Kidney (tissue), 13 donors: ENCODE measurements at regions not wholly inside any gene's neighbourhood (a gene's known extent, or its start where the extent isn't known, plus 50 kb on each side); places are given as distances from the start of the nearest gene placed in this dataset.

Experiments used
- DNase-seq, 5 donors: peaks; one replicate each; pipeline ENCODE4 v3.0.0-alpha.2; 2013 to 2020
- FAIRE-seq: peaks from 2 replicates; lab custom pipeline; 2012; peaks lifted over from hg19 to GRCh38; lab: Jason Lieb, UNC
- H3K27ac ChIP-seq, 2 donors: one replicate each; pipeline ENCODE4 v1.7.0; 2013; ENCODE audit warnings: low read depth in 2 of 2, low read length in 2 of 2, inconsistent platforms in 1 of 2
- H3K27me3 ChIP-seq: one replicate; pipeline ENCODE4 v1.7.1; 2013; ENCODE audit warnings: low read length, inconsistent platforms; ENCODE audit not compliant: control insufficient read depth, insufficient read depth
- H3K36me3 ChIP-seq, 3 donors: one replicate each; pipeline versions ENCODE4 v1.7.0 to v1.7.1; 2013; ENCODE audit warnings: low read length in 3 of 3, control low read depth in 1 of 3, inconsistent platforms in 1 of 3; ENCODE audit not compliant: insufficient read depth in 3 of 3, control insufficient read depth in 2 of 3
- H3K4me1 ChIP-seq, 3 donors: one replicate each; pipeline versions ENCODE4 v1.7.0 to v1.7.1; 2013; ENCODE audit warnings: low read length in 3 of 3, inconsistent platforms in 1 of 3, low read depth in 1 of 3; ENCODE audit not compliant: control insufficient read depth in 2 of 3, insufficient read depth in 2 of 3
- H3K4me3 ChIP-seq, 3 donors: one replicate each; pipeline versions ENCODE4 v1.7.0 to v1.8.1; 2013; ENCODE audit warnings: low read length in 3 of 3, control low read depth in 1 of 3, inconsistent platforms in 1 of 3
- H3K9ac ChIP-seq, 3 donors: one replicate each; pipeline versions ENCODE4 v1.7.0 to v1.7.1; 2013; ENCODE audit warnings: low read length in 3 of 3, control low read depth in 1 of 3, inconsistent platforms in 1 of 3
- H3K9me3 ChIP-seq, 3 donors: one replicate each; pipeline versions ENCODE4 v1.7.0 to v1.7.1; 2013; ENCODE audit warnings: low read length in 3 of 3, control low read depth in 1 of 3, inconsistent platforms in 1 of 3; ENCODE audit not compliant: control insufficient read depth in 2 of 3, insufficient read depth in 1 of 3
- intact Hi-C: fragments of 100-400 bp; cut with DNase I; formaldehyde crosslinking; loops from one replicate; pipeline ENCODE4 v1.11.1; 2022
- TF ChIP-seq, protein P1 (sequence below): IDR thresholded peaks from 3 replicates; pipeline ENCODE4 v1.5.1; 2012; ENCODE audit warnings: mild to moderate bottlenecking, moderate library complexity, borderline replicate concordance; ENCODE audit not compliant: insufficient read depth; ENCODE audit errors: extremely low read depth
- donor health status: control.
- donor health status: control.
- donor health status: control.
- donor health status: control.
- donor health status: control.
- donor health status: DM: yes; HTN: yes; CAD: no.
- donor health status: Normal renal cell carcinoma (clear cell type).

DNA sequence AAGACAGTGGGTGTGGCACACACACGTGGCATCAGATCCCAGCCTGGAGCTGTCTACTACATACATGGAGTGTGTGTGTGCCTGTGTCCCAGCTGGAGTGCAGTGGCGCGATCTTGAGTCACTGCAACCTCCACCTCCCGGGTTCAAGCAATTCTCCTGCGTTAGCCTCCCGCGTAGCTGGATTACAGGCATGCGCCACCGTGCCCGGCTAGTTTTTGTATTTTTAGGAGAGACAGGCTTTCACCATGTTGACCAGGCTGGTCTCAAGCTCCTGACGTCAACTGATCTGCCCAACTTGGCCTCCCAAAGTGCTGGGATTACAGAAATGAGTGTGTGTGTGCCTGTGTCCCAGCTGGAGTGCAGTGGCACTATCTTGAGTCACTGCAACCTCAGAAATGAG lies 108.8 kb downstream of the IL12A start:
- Histone ChIP-seq H3K9me3 (no peaks in the 10 kb centered on the region), H3K27ac (no peak overlapping the region), H3K36me3 (no peaks in the 10 kb centered on the region), H3K4me3 (no peak overlapping the region), H3K9ac (no peak overlapping the region), H3K4me1 (no peaks in the 10 kb centered on the region), H3K27me3 (no peaks in the 10 kb centered on the region)
- DNase-seq (no peak), FAIRE-seq (no peak)
- intact Hi-C loops: no loop called here
- TF ChIP-seq, protein P1, sequence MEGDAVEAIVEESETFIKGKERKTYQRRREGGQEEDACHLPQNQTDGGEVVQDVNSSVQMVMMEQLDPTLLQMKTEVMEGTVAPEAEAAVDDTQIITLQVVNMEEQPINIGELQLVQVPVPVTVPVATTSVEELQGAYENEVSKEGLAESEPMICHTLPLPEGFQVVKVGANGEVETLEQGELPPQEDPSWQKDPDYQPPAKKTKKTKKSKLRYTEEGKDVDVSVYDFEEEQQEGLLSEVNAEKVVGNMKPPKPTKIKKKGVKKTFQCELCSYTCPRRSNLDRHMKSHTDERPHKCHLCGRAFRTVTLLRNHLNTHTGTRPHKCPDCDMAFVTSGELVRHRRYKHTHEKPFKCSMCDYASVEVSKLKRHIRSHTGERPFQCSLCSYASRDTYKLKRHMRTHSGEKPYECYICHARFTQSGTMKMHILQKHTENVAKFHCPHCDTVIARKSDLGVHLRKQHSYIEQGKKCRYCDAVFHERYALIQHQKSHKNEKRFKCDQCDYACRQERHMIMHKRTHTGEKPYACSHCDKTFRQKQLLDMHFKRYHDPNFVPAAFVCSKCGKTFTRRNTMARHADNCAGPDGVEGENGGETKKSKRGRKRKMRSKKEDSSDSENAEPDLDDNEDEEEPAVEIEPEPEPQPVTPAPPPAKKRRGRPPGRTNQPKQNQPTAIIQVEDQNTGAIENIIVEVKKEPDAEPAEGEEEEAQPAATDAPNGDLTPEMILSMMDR: no peak

DNA sequence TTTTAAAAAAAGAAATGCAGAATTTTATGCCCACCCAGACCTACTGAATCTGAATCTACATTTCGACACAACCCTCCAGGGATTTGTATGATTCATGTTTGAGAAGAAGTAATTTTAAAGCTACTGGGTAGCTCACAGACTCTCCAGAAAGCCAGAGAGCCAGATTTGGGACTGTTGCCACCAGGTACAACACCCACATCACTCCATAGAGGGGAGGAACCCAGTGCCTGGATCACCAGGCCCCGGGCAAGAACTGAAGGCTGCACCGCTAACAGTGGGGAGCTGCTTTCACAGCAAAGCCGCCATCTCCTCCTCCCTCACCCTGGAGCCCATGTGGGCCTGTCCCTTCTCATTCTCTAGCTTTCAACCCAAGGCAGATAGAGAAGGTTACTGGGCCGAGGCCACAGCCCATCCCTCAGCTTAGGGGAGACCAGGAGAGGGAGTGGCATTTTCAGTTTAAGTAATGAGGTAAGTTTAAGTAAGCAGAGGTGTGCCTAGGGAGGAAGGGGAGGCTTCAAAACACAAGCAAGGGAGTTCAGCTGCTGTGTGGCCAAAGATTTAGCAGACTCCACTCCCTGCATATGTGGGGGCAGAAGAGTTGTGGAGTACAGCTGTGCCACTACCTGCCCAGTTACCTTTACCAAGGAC lies 109.8 kb downstream of the IL12A start:
- TF ChIP-seq, protein P1: no peak
- FAIRE-seq: no peak
- Histone ChIP-seq H3K27me3 (no peaks in the 10 kb centered on the region), H3K27ac (no peak overlapping the region), H3K9me3 (no peaks in the 10 kb centered on the region), H3K9ac (no peak overlapping the region), H3K4me1 (no peaks in the 10 kb centered on the region), H3K4me3 (no peak overlapping the region), H3K36me3 (no peaks in the 10 kb centered on the region)
- intact Hi-C loops: no loop called here
- no peak for DNase-seq

DNA sequence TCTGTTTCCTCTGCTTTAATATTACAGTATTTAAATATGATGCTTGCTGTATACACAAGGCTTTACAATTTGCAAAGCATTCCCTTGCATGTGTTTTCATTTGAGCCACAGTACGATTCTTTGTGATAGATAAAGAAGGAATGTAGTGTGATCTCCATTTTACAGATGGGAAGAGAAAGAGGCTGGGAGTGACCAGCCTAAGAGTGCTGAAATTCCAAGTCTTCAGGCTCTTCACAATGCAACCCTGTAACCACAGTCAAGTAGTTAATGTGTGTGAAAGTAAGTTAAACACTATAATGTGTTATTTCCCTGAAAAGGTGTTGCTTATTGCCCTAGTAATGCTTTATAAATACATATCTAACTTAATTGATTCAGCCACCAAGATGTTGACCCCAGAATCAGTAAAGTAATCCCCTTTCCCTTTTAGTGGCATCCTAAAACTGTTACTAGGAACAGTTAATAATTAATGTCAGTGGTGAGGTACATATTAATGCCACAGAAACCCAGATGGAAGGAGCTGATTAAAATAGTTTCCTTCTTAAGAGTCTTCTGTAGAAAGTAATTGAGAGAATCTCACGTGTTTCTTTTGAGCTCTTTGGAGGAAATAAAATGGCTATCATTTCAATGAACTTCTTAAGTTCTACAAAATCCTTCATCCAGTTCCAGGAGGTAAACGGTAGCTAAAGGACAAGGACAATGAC lies 110.4 kb downstream of the IL12A start:
- no peaks in the 10 kb centered on the region for H3K4me1 ChIP-seq
- TF ChIP-seq, protein P1: no peak
- no peak overlapping the region for H3K27ac ChIP-seq
- no peak overlapping the region for H3K4me3 ChIP-seq
- FAIRE-seq (no peak), DNase-seq (peak in 2 of 5 donors; percentile 20 to 22)
- intact Hi-C loops: no loop called here
- H3K9ac ChIP-seq: no peak overlapping the region
- no peaks in the 10 kb centered on the region for H3K27me3 ChIP-seq
- no peaks in the 10 kb centered on the region for H3K9me3 ChIP-seq
- H3K36me3 ChIP-seq: no peaks in the 10 kb centered on the region
